ENCODE measurements at regions not wholly inside any gene's neighbourhood (a gene's known extent, or its start where the extent isn't known, plus 50 kb on each side); places are given as distances from the start of the nearest gene placed in this dataset.

GRCh38 chr16:26453215-26453614 lies 613.5 kb upstream of the C16orf82 start:
- no peak overlapping the region for H3K4me3 Mint-ChIP-seq (ENCODE audit: unreplicated experiment)
- no peaks in the 10 kb centered on the region for H3K4me1 Mint-ChIP-seq (ENCODE audit: unreplicated experiment)
- H3K27ac Mint-ChIP-seq (ENCODE audit: unreplicated experiment), result no peak overlapping the region
- DNase-seq (ENCODE audit: low spot score), result no peak
- H3K9me3 Mint-ChIP-seq (ENCODE audit: unreplicated experiment), result no peaks in the 10 kb centered on the region
- no peaks in the 10 kb centered on the region for H3K27me3 Mint-ChIP-seq (ENCODE audit: unreplicated experiment)
- no peaks in the 10 kb centered on the region for H3K36me3 Mint-ChIP-seq (ENCODE audit: low read depth, unreplicated experiment)
- TF ChIP-seq, protein P1, sequence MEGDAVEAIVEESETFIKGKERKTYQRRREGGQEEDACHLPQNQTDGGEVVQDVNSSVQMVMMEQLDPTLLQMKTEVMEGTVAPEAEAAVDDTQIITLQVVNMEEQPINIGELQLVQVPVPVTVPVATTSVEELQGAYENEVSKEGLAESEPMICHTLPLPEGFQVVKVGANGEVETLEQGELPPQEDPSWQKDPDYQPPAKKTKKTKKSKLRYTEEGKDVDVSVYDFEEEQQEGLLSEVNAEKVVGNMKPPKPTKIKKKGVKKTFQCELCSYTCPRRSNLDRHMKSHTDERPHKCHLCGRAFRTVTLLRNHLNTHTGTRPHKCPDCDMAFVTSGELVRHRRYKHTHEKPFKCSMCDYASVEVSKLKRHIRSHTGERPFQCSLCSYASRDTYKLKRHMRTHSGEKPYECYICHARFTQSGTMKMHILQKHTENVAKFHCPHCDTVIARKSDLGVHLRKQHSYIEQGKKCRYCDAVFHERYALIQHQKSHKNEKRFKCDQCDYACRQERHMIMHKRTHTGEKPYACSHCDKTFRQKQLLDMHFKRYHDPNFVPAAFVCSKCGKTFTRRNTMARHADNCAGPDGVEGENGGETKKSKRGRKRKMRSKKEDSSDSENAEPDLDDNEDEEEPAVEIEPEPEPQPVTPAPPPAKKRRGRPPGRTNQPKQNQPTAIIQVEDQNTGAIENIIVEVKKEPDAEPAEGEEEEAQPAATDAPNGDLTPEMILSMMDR (IDR thresholded peaks at IDR 0.05; ENCODE audit: unreplicated experiment), result no peak

DNA sequence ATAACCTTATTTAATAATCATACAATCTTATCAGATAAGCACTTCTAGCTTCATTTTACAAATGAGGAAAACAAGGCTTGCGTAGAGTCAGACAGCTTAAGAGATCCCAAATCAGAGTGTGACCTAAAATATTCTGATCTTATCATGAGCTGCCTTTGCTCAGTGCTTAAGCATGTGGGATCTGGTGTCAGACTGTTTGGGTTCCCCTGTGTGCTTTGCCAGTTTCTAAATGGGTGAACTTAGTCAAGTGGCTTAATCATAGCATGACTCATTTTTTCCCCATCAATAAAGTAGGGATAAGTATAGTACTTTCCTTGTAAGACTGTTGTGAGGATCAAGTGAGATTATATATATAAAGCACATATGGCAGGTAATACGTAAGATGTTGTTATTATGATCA lies 612.6 kb upstream of the C16orf82 start:
- Mint-ChIP-seq H3K27me3 (ENCODE audit: unreplicated experiment) (no peaks in the 10 kb centered on the region), H3K36me3 (ENCODE audit: low read depth, unreplicated experiment) (no peaks in the 10 kb centered on the region)

GRCh38 chr16:26456074-26456473 lies 610.7 kb upstream of the C16orf82 start:
- H3K9me3 Mint-ChIP-seq (ENCODE audit: unreplicated experiment), result no peaks in the 10 kb centered on the region
- H3K27ac Mint-ChIP-seq (ENCODE audit: unreplicated experiment), result no peak overlapping the region
- no peaks in the 10 kb centered on the region for H3K36me3 Mint-ChIP-seq (ENCODE audit: low read depth, unreplicated experiment)
- TF ChIP-seq, protein P1 (IDR thresholded peaks at IDR 0.05; ENCODE audit: unreplicated experiment), result no peak
- H3K4me1 Mint-ChIP-seq (ENCODE audit: unreplicated experiment), result no peaks in the 10 kb centered on the region
- H3K27me3 Mint-ChIP-seq (ENCODE audit: unreplicated experiment), result no peaks in the 10 kb centered on the region
- DNase-seq (ENCODE audit: low spot score), result no peak
- H3K4me3 Mint-ChIP-seq (ENCODE audit: unreplicated experiment), result no peak overlapping the region

More for the DNA sequence above, 612.6 kb upstream of the C16orf82 start:
- TF ChIP-seq, protein P1 (IDR thresholded peaks at IDR 0.05; ENCODE audit: unreplicated experiment), result no peak
- no peak for DNase-seq (ENCODE audit: low spot score)
- no peak overlapping the region for H3K27ac Mint-ChIP-seq (ENCODE audit: unreplicated experiment)
- H3K4me3 Mint-ChIP-seq (ENCODE audit: unreplicated experiment), result no peak overlapping the region
- no peaks in the 10 kb centered on the region for H3K9me3 Mint-ChIP-seq (ENCODE audit: unreplicated experiment)
- H3K4me1 Mint-ChIP-seq (ENCODE audit: unreplicated experiment), result no peaks in the 10 kb centered on the region

DNA sequence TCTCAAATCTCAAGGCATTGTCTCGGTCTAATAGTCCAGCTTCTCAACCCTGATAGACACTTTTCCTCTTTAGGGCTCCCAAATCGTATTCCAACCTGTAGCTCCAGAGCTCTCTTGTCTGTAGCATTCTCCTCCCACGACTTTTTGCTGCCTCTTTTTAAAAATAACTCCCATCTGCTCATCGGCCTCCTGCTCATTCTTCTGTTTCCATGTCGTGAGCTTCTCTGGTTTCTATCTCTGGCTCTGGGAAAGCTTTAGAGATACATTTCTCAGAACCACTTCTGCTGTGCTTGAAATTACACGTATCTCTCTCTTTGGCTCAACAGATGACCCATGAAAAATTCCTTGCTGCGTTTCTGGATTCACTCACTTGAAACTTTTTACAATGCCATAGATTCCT lies 609.6 kb upstream of the C16orf82 start:
- H3K27ac Mint-ChIP-seq (ENCODE audit: unreplicated experiment), result no peak overlapping the region
- no peak overlapping the region for H3K4me3 Mint-ChIP-seq (ENCODE audit: unreplicated experiment)
- no peaks in the 10 kb centered on the region for H3K36me3 Mint-ChIP-seq (ENCODE audit: low read depth, unreplicated experiment)
- DNase-seq (ENCODE audit: low spot score), result no peak
- H3K4me1 Mint-ChIP-seq (ENCODE audit: unreplicated experiment), result no peaks in the 10 kb centered on the region
- no peaks in the 10 kb centered on the region for H3K27me3 Mint-ChIP-seq (ENCODE audit: unreplicated experiment)
- no peaks in the 10 kb centered on the region for H3K9me3 Mint-ChIP-seq (ENCODE audit: unreplicated experiment)
- TF ChIP-seq, protein P1 (IDR thresholded peaks at IDR 0.05; ENCODE audit: unreplicated experiment), result no peak

- H3K36me3 Mint-ChIP-seq (ENCODE audit: low read depth, unreplicated experiment), result no peaks in the 10 kb centered on the region
- no peaks in the 10 kb centered on the region for H3K4me1 Mint-ChIP-seq (ENCODE audit: unreplicated experiment)
- H3K4me3 Mint-ChIP-seq (ENCODE audit: unreplicated experiment), result no peak overlapping the region
- H3K27me3 Mint-ChIP-seq (ENCODE audit: unreplicated experiment), result no peaks in the 10 kb centered on the region
- no peak for DNase-seq (ENCODE audit: low spot score)
- no peak overlapping the region for H3K27ac Mint-ChIP-seq (ENCODE audit: unreplicated experiment)
- H3K9me3 Mint-ChIP-seq (ENCODE audit: unreplicated experiment), result no peaks in the 10 kb centered on the region
- TF ChIP-seq, protein P1 (IDR thresholded peaks at IDR 0.05; ENCODE audit: unreplicated experiment), result no peak
Observed at GRCh38 chr16:26457882-26458281, 608.8 kb upstream of the C16orf82 start.

All from endothelial cell (in vitro differentiated cells).